Panc1 (cell line): ENCODE measurements at regions not wholly inside any gene's neighbourhood (a gene's known extent, or its start where the extent isn't known, plus 50 kb on each side); places are given as distances from the start of the nearest gene placed in this dataset.

Source experiments
- POLR2AphosphoS5 ChIP-seq: IDR thresholded peaks from 2 replicates; pipeline ENCODE4 v1.6.1; 2012; ENCODE audit warnings: mild to moderate bottlenecking, low read depth, low read length, moderate library complexity
- SIN3A ChIP-seq: IDR thresholded peaks from 2 replicates; pipeline ENCODE4 v1.6.1; 2012; ENCODE audit warnings: low read depth, mild to moderate bottlenecking, low read length, moderate library complexity, borderline replicate concordance; ENCODE audit not compliant: insufficient read depth
- TCF7L2 ChIP-seq: IDR thresholded peaks from 2 replicates; pipeline ENCODE4 v1.6.1; 2011; ENCODE audit warnings: mild to moderate bottlenecking, low read depth, low read length, inconsistent platforms
- TF ChIP-seq, protein P1 (sequence below): fragments of 450-650 bp; IDR thresholded peaks from 2 replicates; pipeline ENCODE4 v1.5.1; 2017; ENCODE audit warnings: mild to moderate bottlenecking
- TF ChIP-seq, protein P2 (sequence below), 2 experiments: IDR thresholded peaks; 2 replicates each; pipeline ENCODE4 v1.6.1; 2011 to 2012; ENCODE audit warnings: low read depth in 2 of 2, control low read depth in 1 of 2, low read length in 1 of 2, mild to moderate bottlenecking in 1 of 2, moderate library complexity in 1 of 2; ENCODE audit not compliant: insufficient read depth in 1 of 2

DNA sequence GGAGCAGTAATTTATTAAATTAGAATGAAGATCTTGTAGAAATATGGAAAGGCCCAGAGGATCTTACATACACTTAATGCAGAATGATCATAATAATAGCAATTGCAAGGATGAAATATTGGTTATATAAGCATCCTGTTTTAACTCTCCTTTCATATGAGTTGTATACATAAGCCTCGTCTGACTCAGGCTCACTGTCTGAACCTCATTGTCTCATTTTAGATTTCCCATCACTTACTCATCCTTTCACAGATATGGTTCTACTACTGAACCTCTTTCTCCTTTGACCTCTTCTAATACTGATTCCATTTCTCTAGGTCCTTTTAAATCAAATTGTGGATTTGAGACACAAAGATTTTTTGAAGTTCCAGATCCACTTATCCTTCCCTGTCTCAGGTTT, 277.3 kb upstream of the TRPC5 start:
- TF ChIP-seq, protein P1, sequence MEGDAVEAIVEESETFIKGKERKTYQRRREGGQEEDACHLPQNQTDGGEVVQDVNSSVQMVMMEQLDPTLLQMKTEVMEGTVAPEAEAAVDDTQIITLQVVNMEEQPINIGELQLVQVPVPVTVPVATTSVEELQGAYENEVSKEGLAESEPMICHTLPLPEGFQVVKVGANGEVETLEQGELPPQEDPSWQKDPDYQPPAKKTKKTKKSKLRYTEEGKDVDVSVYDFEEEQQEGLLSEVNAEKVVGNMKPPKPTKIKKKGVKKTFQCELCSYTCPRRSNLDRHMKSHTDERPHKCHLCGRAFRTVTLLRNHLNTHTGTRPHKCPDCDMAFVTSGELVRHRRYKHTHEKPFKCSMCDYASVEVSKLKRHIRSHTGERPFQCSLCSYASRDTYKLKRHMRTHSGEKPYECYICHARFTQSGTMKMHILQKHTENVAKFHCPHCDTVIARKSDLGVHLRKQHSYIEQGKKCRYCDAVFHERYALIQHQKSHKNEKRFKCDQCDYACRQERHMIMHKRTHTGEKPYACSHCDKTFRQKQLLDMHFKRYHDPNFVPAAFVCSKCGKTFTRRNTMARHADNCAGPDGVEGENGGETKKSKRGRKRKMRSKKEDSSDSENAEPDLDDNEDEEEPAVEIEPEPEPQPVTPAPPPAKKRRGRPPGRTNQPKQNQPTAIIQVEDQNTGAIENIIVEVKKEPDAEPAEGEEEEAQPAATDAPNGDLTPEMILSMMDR: no peak
- TF ChIP-seq POLR2AphosphoS5 (no peak), TCF7L2 (no peak), SIN3A (no peak)
- TF ChIP-seq, protein P2, sequence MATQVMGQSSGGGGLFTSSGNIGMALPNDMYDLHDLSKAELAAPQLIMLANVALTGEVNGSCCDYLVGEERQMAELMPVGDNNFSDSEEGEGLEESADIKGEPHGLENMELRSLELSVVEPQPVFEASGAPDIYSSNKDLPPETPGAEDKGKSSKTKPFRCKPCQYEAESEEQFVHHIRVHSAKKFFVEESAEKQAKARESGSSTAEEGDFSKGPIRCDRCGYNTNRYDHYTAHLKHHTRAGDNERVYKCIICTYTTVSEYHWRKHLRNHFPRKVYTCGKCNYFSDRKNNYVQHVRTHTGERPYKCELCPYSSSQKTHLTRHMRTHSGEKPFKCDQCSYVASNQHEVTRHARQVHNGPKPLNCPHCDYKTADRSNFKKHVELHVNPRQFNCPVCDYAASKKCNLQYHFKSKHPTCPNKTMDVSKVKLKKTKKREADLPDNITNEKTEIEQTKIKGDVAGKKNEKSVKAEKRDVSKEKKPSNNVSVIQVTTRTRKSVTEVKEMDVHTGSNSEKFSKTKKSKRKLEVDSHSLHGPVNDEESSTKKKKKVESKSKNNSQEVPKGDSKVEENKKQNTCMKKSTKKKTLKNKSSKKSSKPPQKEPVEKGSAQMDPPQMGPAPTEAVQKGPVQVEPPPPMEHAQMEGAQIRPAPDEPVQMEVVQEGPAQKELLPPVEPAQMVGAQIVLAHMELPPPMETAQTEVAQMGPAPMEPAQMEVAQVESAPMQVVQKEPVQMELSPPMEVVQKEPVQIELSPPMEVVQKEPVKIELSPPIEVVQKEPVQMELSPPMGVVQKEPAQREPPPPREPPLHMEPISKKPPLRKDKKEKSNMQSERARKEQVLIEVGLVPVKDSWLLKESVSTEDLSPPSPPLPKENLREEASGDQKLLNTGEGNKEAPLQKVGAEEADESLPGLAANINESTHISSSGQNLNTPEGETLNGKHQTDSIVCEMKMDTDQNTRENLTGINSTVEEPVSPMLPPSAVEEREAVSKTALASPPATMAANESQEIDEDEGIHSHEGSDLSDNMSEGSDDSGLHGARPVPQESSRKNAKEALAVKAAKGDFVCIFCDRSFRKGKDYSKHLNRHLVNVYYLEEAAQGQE (IDR thresholded peaks at IDR 0.05; ENCODE audit: insufficient read depth in 1 of 2, low read depth in 2 of 2, low read length in 1 of 2): no peak
